ENCODE measurements at regions not wholly inside any gene's neighbourhood (a gene's known extent, or its start where the extent isn't known, plus 50 kb on each side); places are given as distances from the start of the nearest gene placed in this dataset.

DNA sequence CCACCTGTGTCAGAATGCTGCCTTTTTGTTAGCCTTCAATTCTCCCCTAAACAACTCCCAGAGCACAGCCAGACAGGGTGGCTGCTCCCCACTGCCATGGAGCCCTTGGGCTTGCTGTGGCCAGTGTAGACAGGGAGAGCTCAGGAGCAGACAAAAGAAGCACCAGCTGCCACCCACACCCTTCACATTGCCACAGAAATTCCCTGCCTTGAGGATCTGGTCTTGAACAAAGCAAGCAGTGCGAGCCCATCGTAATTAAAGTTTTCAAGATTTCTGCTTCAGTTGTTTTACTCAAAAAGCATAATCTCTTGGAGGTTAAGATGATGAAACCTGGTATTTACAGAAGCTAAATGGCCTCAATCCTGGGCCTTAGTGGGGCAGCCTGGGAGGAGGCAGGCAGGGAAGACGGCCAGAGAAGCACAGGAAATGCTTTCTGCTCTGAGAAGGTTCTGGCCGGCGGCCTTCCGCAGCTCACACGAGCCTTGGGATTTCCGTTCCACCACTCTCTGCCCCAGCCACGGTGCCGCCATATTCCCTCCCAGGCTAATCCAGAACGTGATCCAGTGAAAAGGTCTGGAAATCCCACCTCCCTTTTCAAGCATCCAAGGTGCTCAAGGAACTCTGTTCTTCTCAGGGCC is 535.2 kb downstream of the BCL11B start:
- TF ChIP-seq, protein P1, sequence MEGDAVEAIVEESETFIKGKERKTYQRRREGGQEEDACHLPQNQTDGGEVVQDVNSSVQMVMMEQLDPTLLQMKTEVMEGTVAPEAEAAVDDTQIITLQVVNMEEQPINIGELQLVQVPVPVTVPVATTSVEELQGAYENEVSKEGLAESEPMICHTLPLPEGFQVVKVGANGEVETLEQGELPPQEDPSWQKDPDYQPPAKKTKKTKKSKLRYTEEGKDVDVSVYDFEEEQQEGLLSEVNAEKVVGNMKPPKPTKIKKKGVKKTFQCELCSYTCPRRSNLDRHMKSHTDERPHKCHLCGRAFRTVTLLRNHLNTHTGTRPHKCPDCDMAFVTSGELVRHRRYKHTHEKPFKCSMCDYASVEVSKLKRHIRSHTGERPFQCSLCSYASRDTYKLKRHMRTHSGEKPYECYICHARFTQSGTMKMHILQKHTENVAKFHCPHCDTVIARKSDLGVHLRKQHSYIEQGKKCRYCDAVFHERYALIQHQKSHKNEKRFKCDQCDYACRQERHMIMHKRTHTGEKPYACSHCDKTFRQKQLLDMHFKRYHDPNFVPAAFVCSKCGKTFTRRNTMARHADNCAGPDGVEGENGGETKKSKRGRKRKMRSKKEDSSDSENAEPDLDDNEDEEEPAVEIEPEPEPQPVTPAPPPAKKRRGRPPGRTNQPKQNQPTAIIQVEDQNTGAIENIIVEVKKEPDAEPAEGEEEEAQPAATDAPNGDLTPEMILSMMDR (IDR thresholded peaks at IDR 0.05; ENCODE audit: borderline replicate concordance, control extremely low read depth, extremely low read depth, insufficient read depth, missing control alignments): no peak
- in situ Hi-C loops (cut with MboI; ENCODE audit: low sequenced_read_pairs, unreplicated experiment): no loop called here
- DNase-seq (ENCODE audit: low spot score): no peak

DNA sequence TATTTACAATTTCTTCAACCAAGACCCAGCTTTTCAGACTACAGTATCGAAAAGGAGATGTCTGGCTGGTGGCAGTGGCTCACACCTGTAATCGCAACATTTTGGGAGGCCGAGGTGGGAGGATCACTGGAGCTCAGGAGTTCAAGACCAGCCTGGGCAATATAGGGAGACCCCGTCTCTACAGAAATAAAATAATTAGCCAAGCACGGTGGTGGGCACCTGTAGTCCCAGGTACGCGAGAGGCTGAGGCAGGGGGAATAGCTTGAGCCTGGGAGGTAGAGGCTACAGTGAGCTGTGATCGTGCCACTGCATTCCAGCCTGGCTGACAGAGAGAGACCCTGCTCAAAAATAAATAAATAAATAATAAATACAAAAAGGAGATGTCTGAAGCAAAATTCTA is 530.5 kb downstream of the BCL11B start:
- TF ChIP-seq, protein P1 (IDR thresholded peaks at IDR 0.05; ENCODE audit: borderline replicate concordance, control extremely low read depth, extremely low read depth, insufficient read depth, missing control alignments): no peak
- no peak for DNase-seq (ENCODE audit: low spot score)
- in situ Hi-C loops (cut with MboI; ENCODE audit: low sequenced_read_pairs, unreplicated experiment): no loop called here

DNA sequence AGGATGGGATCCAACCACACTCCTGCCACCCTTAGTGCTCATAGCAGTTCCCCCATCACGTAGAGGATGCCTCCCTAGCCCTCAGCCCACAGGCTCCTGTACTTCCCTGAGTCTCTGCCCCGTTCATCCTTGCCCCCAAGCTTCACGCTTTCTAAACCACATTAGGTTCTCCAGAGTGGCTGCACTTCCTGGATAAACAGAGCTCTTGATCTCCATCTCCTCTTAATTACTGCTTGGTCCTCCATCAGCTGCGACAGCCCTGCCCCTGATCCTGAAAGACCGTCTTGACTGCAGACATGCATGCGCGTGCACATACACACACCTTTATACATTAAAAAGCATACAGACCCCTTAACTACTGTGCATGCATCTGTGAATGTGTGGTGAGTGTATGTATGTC is 530.0 kb downstream of the BCL11B start:
- in situ Hi-C loops (cut with MboI; ENCODE audit: low sequenced_read_pairs, unreplicated experiment): no loop called here
- no peak for DNase-seq (ENCODE audit: low spot score)
- TF ChIP-seq, protein P1 (IDR thresholded peaks at IDR 0.05; ENCODE audit: borderline replicate concordance, control extremely low read depth, extremely low read depth, insufficient read depth, missing control alignments): no peak

DNA sequence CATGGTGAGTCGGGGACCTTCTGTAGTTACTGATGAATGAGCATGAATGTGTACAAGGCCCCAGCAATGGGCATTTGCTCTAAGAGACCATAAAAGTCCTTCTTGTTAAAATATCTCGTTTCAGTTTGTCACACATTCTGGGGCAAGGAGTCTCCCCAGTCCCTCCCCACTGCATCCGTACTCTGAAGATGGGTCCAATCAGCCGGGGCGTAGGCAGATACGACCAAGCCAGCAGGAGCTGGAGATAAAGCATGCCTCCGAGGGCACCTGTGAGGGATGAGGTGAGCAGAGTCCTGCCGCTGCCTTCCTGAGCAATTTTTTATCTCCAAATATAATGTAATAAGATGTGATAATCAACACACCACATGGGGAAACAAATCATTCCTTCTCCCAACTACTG is 528.5 kb downstream of the BCL11B start:
- TF ChIP-seq, protein P1 (IDR thresholded peaks at IDR 0.05; ENCODE audit: borderline replicate concordance, control extremely low read depth, extremely low read depth, insufficient read depth, missing control alignments): no peak
- in situ Hi-C loops (cut with MboI; ENCODE audit: low sequenced_read_pairs, unreplicated experiment): no loop called here

DNA sequence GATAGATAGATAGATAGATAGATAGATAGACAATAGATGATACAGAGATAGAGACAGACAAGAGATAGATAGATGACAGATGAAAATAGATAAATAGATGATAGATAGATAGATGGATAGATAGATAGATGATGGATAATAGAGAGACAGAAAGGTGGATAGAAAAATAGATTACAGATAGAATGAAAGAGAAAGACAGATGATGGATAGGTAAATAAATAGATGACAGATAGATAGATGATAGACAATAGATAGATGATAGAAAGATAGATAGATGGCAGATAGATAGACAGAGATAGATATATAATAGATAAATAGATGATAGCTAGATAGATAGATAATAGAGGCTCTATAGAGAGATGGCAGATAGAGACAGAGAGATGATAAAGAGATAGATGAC is 523.0 kb downstream of the BCL11B start:
- no peak for DNase-seq (ENCODE audit: low spot score)
- TF ChIP-seq, protein P1 (IDR thresholded peaks at IDR 0.05; ENCODE audit: borderline replicate concordance, control extremely low read depth, extremely low read depth, insufficient read depth, missing control alignments): no peak
- in situ Hi-C loops (cut with MboI; ENCODE audit: low sequenced_read_pairs, unreplicated experiment): no loop called here

More for the DNA sequence above, 528.5 kb downstream of the BCL11B start:
- DNase-seq (ENCODE audit: low spot score): no peak

DNA sequence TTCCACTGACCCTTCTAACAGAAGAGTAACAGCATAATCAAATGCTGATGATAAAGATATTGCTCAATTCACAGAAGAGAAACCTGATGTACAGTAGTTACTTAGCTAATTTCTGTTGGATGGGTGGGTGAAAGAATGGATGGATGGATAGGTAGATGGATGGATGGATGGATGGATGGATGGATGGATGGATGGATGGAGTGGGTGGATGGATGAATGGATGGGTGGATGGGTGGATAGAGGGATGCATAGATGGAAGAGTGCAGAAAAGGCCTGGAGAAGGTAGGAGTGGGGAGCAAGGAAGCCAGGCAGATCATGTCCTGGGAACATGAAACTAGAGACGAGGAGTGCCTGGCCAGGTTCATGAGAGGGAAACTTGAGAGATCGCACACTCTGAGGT is 520.9 kb downstream of the BCL11B start:
- in situ Hi-C loops (cut with MboI; ENCODE audit: low sequenced_read_pairs, unreplicated experiment): no loop called here
- DNase-seq (ENCODE audit: low spot score): no peak

More for the DNA sequence above, 520.9 kb downstream of the BCL11B start:
- TF ChIP-seq, protein P1 (IDR thresholded peaks at IDR 0.05; ENCODE audit: borderline replicate concordance, control extremely low read depth, extremely low read depth, insufficient read depth, missing control alignments): no peak
